HS-5 (cell line): ENCODE measurements at regions not wholly inside any gene's neighbourhood (a gene's known extent, or its start where the extent isn't known, plus 50 kb on each side); places are given as distances from the start of the nearest gene placed in this dataset.

Experiments
- DNase-seq: peaks from one replicate; pipeline ENCODE4 v3.0.0-alpha.2; 2012; ENCODE audit warnings: low read depth

DNA sequence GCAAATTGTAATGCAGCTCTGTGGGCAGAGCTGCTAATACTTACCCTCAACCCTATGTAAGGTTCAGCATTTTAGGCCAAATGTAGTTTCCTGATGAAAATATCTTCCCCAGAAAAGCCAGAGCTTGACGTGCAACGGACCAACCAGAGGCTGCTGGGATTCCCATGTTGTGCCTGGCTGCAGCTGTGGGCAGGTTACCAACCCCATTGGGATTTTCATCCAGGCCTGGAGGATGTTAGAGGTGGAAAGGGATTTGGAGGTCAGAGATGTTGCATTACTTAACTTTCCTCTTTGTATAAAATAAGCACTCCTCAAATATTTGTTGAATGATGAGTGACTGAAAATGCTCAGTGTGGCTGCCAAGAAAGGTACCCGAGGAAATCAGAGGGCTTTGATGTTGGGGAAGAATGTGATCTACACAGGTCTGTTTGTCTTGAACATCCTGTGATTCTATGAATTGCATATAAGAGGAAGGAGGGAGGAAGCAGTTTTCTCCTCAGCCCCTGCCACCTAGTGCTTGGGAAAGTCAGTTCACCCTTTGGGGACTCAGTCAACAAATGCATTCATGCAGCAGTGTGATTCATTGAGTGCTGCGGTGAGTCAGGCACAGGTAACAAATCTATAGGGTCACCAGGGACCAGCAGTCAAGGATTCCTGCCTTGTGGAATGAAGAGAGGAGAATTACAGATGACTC, 487.2 kb downstream of the RPS24 start:
- DNase-seq: no peak

DNA sequence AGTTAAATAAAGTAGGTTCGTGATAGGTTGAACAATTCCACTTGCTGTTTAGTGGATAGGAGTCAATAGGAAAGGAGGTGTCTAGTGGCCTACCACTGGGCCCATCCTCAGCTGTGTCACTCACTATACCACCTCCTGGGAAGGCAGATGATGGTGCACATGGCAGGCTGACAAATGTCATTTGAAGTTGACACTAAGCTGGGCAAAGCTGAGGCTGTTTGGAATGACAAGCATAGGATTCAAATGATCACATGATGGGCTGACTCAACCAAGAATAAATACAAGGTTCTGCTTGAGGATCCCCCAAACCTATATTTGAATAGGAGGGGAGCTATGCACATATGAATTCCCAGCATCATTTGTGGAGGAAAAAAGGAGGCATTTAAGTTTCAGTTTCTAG, 489.8 kb downstream of the RPS24 start:
- no peak for DNase-seq

DNA sequence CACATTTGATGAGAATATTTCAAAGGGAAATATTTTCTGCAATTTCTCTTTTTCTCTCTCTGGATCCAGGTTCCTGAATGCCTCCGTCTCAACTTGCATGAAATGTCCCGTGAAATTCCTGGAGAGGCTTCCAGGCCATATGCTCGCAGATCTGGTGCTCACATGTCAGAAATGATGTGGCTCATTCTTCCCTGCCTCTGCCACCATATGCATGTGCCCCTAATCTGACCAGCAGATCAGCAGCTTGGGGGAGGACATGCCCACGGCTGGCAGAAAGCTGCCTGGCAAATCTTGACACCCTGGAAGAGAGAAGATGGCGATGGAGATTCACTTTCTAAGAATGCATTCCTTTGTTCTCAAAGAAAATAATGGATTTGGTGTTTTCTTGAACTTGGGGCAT, 490.7 kb downstream of the RPS24 start:
- DNase-seq: no peak

DNA sequence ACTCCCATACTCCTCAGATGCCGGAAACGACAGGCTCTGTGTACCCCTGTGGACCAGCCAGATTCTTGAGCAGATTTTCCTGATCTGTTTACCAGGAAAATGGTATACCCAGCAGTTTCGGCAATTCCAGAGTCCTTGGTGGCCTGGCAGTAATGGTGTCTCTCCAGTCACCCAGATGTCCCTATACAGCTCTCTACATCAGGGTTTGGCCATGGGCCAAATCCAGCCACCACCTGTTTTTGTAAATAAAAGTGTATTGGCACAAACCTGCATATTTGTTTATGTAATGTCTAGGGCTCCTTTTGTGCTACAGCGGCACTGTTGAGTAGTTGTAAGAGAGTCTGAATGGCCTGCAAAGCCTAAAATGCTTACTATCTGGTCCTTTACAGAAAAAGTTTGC, 491.3 kb downstream of the RPS24 start:
- no peak for DNase-seq

DNA sequence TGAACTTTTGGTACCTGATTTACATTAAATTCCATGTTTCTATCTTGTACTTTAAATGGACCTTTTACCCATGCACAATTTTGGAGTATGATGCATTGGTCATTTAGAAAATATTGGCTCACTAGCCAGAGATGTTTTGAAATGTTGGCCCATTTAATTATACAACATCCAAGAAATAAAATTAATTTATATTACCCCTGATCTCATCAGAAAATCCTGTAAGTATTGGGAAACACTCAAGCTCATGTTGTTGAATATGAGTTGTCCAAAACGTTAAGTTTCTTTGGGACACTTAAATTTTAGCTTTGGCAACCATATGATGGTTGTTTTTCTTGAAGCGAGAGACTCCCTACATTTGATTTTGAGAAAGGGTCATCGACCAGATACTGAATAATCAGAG, 492.7 kb downstream of the RPS24 start:
- no peak for DNase-seq

DNA sequence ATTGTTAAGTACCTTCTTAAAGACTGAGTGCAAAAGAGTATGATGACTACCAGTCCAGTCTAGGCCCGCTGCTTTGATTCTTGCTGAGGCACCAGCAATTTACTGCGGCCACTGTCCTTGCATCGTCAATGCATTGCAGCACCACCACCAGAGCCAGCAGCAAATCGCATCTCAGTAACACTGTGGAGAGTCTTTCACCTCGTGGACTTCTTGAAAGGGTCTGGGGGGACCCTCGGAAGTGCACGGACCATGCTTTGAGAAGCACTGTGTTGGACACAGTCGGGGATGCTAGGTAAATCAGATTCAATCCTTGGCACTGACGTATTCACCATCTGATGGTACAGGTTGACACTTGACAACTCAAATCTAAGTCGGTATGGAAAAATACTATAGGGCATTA, 493.6 kb downstream of the RPS24 start:
- DNase-seq: no peak

DNA sequence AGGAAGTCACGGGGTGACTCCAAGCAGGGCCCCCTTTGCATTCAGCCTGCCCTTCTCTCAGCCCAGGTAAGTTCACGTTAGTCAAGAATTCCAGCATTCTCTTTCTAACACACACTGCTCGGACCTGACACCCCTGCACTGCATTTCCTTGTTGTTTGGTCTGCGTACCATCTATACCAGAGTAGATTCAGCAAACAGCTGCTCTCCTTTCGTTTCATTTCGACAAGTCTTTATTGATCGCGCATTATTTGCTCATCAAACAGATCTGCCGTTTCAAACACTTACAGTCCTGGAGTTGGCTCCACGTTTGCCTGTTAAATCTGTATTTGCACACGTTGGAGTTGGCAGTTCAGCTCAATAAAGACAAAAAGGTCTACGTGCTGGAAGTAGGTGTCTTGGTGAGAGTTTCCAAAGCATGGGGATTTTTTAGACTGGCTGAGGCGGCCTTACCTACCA, 495.1 kb downstream of the RPS24 start:
- DNase-seq: no peak

DNA sequence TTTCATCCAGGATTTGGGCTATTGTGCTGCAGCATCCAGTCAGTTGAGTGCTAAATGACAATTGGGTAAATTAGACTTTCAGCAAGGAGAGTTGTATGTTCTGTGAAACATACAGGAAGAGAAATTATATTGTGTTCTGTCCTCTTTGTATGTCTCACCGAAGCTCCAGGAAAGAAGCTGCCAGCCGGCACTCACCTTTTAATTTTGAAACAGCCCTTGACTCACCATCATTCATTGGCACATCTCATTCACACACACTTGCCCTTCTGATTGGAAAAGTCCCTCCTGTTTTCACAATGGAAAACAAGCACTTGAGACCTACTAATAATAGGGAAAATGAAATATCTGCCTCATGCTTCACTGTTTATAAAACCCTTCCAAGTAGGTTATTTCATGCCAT, 495.6 kb downstream of the RPS24 start:
- DNase-seq: no peak

DNA sequence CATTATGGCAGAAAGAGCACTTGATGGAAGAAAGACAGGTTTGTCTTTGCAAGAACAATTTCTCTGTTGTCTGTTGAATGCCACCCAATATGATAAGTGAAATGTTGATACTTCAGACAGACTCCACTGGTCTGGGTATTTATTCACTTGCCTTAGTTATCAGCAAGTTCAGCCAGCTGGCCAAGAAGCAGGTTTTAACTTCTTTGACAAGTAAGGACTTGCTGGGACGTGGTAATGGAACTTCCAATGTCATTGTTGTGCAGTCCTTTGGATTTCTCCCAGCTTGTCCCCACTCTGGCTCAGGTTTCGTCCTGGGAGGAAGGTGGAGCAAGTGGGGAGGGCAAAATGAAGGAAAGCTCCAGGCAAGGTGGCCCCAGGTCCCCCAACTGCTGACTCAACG, 497.4 kb downstream of the RPS24 start:
- DNase-seq: no peak

DNA sequence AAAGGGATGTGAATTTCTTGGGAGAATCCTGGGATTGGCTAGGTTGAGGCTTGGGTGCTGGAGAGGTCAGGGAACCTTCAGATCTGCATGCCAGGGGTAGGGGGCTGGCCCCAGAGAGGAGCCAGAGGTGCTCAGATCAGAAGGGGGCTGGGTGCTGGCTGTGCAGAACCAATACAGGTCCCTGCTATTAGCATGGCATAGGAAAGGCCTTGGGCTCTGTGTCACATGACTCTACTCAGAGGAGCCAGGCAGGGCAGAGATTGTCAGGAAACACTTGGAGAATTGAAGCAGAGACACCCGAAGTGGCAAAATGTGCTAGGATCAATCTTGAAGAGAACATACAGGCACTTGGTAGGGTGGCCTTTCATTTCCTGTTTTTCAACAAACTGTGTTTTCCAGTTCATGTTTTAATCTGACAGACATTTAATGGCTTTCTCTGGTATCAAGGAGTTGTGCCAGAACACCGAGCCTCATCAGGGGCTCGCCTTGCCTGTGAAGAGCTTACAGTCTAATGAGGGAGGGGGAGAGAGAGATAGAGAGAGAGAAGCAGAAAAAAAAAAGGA, 498.9 kb downstream of the RPS24 start:
- DNase-seq: no peak

DNA sequence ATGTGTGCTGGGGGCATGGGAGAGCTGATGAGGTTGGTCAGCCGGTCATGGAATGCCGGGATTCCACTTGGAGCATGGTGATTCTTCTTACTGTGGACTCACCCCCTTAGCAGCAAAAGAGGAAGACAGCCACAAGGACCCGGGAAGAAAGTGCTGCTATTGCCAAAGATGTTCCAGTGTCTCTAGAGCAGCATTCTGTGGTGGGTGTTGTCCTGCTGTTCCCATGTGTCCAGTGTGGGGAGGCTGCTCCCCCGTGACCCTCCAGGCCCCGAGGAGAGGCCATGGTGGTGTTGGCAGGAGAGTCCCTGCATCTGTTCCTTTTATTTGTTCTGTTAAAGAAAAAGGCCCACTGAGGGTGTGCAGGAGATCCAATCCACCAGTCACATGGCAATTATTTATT, 499.4 kb downstream of the RPS24 start:
- no peak for DNase-seq

DNA sequence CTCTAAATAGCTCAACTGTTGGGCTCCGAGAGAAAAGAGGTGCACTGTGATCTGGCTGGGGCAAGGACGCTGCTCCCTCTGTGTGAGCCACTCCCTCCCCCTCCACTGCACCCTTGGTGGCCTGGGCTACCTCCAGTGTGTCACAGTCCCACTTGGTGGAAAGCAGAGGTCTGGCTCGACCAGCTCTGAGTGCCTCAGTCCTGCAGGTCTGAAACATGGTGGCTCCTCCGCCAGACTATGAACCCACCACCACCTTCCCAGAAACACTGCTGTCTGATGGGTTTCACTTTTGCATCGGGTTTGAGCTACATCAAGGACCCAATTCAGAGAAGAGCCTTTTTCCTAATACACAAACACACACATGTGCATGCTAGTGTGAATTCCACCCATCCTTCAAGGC, 500.1 kb downstream of the RPS24 start:
- DNase-seq: no peak

DNA sequence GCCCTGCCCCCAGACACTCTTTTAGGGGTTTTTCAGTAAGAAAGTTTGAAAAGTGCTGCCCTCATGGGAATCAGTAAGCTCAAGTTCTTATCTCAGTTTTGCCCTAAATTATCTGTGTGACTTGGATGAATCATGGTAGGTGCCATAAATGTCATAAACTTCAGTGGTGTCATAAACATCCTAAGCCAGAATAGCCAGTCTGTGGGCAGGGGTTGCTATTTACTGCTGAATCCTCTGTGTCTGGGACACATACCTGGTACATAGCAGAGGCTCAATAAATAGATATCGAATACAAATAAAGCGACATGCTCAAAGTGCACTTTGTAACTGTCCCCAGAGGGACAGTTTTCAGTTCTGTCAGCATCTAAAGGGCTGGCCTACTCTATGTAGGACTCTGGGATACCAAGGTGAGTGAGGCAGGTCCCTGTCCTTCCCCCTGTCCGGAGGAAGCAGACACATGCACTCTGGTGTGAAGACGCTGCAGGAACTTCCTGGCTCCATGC, 502.1 kb downstream of the RPS24 start:
- no peak for DNase-seq

DNA sequence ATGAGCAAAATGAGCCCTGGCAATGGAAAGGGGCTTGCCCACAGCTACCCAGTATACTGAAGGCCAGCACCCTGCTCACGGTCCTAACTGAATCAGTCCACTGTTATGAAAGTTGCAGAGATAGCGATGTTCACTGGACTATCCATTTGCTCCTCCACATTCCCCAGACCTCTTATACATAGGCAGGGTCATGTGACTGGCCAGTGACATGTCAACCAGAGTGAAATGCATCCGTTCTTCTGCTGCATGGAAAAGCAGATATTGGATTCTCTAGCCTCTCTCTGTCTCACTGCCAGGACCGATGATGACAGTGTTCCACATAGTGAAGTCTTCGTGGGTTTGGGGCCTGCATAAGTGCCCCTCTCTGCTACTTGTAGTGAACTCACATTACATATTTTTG, 503.4 kb downstream of the RPS24 start:
- DNase-seq: no peak

DNA sequence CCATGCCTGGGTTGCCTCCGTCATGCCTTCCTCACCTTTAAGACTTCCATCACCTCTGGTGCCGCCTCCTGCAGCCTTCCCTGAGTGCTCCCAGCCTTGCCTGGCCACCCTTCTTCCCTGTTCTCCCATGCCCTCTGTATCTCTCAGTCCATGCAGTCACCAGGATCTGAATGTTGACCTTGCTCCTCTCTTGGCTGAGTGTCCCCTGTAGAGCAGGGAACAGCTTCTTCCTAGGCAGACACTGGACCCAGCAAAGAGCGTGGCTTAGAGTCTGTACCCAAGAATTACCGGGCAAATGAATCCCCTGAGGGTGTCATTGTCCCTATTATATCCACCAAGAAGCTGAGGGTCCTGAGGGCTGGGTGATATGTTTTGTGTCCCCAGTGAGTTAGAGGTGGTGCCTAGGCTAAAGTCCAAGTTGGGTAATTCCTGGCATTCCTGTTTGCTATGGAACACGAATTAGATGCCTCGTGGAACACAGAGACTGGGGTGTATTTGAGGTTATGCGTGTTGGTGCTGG, 505.6 kb downstream of the RPS24 start:
- no peak for DNase-seq

DNA sequence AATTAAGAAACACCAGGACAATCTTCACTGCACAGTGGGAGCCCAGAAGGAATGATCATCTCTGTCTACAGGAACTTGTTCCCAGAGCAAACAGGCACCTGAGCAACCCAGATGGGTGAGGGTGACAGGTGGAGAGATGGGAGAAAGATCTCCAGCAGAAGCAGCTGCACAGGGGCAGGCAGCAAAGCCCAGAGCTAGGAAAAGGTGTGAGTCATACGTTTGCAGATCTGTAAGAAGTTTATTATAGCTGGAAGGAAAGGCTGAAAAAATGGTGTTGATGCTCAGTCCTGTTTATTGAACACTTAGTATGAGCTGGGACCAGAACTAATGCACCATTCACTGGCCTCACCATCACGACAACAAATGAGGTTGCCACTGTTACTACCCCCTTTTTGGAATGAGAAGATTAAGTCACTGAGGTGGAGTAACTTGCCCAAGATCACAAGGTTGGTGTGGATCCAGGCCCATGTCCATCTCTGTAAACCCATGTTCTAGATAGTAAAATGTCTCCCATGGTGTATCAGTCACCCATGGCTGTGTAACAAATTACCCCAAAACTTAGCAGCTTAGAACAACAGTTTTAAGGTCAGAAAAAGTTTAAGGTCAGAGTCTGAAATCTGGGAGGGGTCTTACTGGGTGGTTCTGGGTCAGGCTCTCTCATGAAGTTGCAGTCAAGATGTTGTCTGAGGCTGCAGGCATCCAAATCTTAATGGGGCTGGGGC, 506.9 kb downstream of the RPS24 start:
- no peak for DNase-seq

DNA sequence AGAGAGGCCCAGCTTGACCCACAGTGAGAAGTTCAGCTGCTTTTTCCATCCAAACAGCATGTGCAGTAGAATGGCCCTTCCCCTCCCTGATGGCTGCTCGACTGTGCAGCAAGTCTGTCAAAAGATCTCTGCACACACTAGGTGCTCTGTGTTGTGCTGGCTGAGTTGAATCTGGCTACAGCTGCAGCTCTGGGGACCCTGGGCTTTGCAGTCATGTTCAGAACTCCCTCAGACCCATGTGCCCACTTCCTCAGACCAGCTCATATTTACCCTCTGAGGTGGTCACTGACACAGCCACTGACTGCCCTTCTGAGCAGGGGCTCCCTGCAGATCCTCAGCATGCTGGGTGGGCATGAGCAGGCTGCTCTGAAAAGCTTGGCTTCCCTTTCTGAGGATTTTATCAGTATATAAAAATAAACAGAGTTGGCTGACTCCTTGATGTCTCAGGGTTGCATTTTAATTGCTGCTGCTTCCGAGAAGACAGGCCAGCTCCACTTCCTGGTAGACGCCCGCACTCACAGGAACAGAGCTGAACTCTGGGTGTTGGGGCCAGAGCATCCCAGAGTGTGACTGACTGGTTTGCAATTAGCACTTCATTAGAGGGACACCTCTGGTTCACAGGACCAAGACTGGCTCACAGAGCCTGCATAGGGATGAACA, 507.9 kb downstream of the RPS24 start:
- DNase-seq: no peak

DNA sequence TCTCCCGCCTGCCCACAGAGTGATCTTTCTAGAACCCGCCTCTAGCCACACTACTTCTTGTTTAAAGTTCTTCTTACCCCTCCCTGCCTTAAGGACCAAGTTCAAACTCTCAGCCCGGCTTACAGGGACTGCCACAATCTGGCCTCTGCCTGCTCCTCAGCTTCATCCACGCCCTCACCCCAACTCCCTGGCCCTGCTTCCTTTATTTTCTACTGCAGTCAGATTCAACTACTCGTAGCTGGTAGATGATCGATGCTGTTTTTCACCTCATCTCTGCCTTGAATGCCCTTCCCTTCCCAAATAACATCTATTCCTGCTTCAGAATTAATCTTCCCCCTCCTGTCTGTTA, 508.5 kb downstream of the RPS24 start:
- no peak for DNase-seq

DNA sequence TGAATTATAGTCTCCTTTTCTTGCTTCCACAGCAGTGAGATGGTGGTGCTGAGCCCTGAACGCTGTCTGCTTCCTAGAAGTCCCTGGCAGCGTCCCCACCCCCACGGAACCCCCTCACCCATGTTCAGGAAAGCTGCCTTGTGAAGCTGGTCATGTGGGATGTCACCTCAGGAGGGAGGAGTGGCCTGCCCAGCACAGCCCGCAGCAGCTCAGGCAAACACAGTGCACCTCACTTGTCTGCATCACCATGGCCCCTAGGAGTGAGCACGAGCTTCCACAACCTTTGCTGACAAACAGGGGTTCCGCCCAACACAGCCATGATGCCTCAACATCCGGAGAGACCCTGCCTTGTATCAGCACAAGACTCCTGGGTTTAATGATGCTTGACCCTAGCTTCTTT, 508.9 kb downstream of the RPS24 start:
- DNase-seq: no peak

DNA sequence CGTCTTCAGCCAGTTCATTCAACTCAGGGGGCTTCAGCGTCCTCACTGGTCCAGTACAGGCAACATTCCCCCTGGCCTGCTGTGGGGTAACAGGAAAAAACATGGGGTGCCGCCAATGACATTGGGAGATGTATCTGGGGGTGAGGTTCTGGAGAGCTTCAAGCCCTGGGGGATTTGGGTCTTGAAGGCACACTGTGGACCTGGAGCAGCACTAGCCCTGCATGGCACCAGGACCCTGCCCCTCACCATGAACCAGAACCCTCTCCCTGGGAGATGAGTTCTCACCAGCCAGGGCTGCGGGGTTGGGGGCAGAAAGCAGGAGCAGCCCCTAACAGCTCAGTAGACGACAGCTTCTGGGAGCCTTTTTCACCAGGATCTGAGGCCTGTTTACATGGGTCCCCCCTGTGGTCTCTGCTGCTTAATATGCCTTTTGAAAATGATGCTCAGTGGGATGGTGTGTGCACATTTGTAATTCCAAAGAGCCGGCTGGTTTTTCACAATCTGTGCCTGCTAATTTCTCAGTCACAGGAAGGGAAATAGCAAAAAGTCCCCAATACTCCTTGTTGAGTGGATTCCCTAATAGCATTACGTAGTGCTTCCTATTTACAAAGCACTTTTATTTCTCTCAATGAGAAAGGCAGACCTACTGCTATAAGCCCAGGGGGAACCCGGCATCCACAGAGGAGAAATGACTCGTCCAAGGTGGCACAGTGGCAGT, 509.5 kb downstream of the RPS24 start:
- DNase-seq: no peak

DNA sequence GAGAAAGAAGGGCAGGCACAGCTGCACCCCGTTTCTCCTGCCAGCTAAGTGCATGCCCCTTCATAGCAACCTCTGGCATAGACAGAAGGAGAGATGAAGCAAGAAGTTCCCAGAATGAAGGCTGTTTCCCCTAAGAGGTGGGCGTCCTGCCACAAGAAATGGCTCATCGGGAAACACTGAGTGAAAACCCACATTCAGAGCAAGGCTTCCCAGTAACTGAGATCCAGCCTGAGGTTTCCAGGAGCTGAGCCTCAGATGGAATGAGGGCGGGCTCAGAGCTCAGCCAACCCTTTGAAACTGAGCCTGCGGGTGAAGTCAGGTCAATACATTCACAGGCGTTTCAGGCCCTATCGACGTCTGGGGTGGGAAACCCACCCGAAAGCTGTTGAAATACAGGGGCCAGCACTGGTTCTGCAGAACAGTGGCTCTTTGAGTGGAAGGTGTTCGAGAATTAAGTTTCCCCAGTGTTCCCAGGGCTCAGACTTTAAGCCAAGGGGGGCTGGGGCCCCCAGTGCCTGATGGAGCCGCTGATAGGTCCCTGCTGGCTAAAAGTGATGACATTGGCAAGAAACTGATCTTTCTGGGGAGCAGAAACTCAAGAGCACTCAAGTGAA, 510.2 kb downstream of the RPS24 start:
- no peak for DNase-seq
